Effector memory CD4-positive, alpha-beta T cell (primary cell): ENCODE measurements at regions not wholly inside any gene's neighbourhood (a gene's known extent, or its start where the extent isn't known, plus 50 kb on each side); places are given as distances from the start of the nearest gene placed in this dataset.

Experiments
- DNase-seq, 3 donors: peaks; one replicate each; pipeline ENCODE4 v3.0.0-alpha.2; 2020
- H3K27ac ChIP-seq: 2 replicates; pipeline ENCODE4 v1.7.0; 2013; ENCODE audit warnings: mild to moderate bottlenecking, low read length, moderate library complexity; ENCODE audit not compliant: insufficient read depth, poor library complexity, severe bottlenecking
- H3K27me3 ChIP-seq: replicated peaks from 2 replicates; pipeline ENCODE4 v1.7.0; 2013; ENCODE audit warnings: mild to moderate bottlenecking, low read length; ENCODE audit not compliant: insufficient read depth, control insufficient read depth, poor library complexity, severe bottlenecking
- H3K36me3 ChIP-seq: 2 replicates; pipeline ENCODE4 v1.7.0; 2013; ENCODE audit warnings: mild to moderate bottlenecking, low read length, moderate library complexity; ENCODE audit not compliant: control insufficient read depth, insufficient read depth
- H3K4me1 ChIP-seq: 2 replicates; pipeline ENCODE4 v1.7.0; 2013; ENCODE audit warnings: low read length, mild to moderate bottlenecking; ENCODE audit not compliant: control insufficient read depth, insufficient read depth, poor library complexity, severe bottlenecking
- H3K4me3 ChIP-seq: 2 replicates; pipeline ENCODE4 v1.7.0; 2013; ENCODE audit warnings: low read length, low read depth, mild to moderate bottlenecking; ENCODE audit not compliant: insufficient read depth, poor library complexity, severe bottlenecking
- H3K9me3 ChIP-seq: 2 replicates; pipeline ENCODE4 v1.7.0; 2013; ENCODE audit warnings: mild to moderate bottlenecking, low read length, moderate library complexity; ENCODE audit not compliant: control insufficient read depth

GRCh38 chr11:104830508-104830907 lies 67.8 kb downstream of the CASP12 start:
- H3K4me3 ChIP-seq, result no peak overlapping the region
- H3K27me3 ChIP-seq, result no peaks in the 10 kb centered on the region
- no peak overlapping the region for H3K27ac ChIP-seq
- H3K9me3 ChIP-seq, result no peaks in the 10 kb centered on the region
- no peaks in the 10 kb centered on the region for H3K36me3 ChIP-seq
- no peak for DNase-seq
- no peaks in the 10 kb centered on the region for H3K4me1 ChIP-seq

DNA sequence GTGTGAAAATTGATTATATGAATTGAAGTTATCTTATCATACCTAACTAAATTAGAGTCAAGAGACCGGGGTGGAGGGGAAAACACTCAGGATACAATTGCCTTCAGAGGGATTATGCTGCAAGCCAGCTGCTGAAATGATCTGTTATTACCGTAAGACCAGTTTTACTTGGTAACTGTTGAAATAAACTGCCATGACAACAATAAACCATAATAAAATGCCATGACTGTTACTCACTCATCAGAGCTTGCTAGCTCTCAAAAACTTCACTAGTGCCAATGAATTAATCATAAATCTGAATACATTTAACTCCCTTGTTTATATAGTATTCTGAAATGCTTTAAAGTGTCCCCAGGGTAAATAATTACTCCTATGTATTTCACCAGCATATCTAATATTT lies 68.2 kb downstream of the CASP12 start:
- no peak overlapping the region for H3K4me3 ChIP-seq
- no peaks in the 10 kb centered on the region for H3K9me3 ChIP-seq
- H3K36me3 ChIP-seq, result no peaks in the 10 kb centered on the region
- no peaks in the 10 kb centered on the region for H3K27me3 ChIP-seq
- no peak for DNase-seq
- H3K27ac ChIP-seq, result no peak overlapping the region
- no peaks in the 10 kb centered on the region for H3K4me1 ChIP-seq

- H3K4me1 ChIP-seq, result no peaks in the 10 kb centered on the region
- no peak overlapping the region for H3K27ac ChIP-seq
- no peaks in the 10 kb centered on the region for H3K9me3 ChIP-seq
- H3K36me3 ChIP-seq, result no peaks in the 10 kb centered on the region
- DNase-seq, result no peak
- H3K4me3 ChIP-seq, result no peak overlapping the region
- no peaks in the 10 kb centered on the region for H3K27me3 ChIP-seq
These were observed 71.5 kb downstream of the CASP12 start for GRCh38 chr11:104826772-104827171.

- Histone ChIP-seq H3K9me3 (no peaks in the 10 kb centered on the region), H3K4me3 (no peak overlapping the region), H3K36me3 (no peaks in the 10 kb centered on the region), H3K27ac (no peak overlapping the region), H3K4me1 (no peaks in the 10 kb centered on the region), H3K27me3 (no peaks in the 10 kb centered on the region)
- DNase-seq, result no peak
These were observed 74.6 kb downstream of the CASP12 start for GRCh38 chr11:104823657-104824056.

- no peaks in the 10 kb centered on the region for H3K36me3 ChIP-seq
- no peaks in the 10 kb centered on the region for H3K9me3 ChIP-seq
- H3K4me3 ChIP-seq, result no peak overlapping the region
- no peaks in the 10 kb centered on the region for H3K27me3 ChIP-seq
- no peak overlapping the region for H3K27ac ChIP-seq
- no peak for DNase-seq
- H3K4me1 ChIP-seq, result no peaks in the 10 kb centered on the region
These were observed 77.8 kb downstream of the CASP12 start for GRCh38 chr11:104820431-104820830.

DNA sequence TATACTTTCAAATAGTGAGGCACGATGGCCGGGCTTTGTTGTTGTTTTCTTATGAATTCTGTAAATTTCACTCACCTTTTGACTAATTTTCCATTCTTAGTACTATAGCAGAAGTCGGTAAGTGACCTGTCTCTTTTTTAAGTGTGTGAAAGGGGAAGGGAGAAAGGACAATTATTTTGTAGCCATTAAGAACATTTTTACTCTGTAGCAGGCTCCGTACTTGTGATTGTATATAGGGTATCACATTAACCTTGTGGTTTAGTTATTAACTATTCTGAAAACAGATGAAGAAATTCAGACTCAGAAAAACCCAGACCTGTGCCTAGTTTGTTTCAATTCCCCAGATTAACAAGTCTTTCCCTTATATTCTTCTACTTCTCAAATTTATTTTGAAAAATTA lies 78.7 kb downstream of the CASP12 start:
- H3K4me3 ChIP-seq, result no peak overlapping the region
- no peaks in the 10 kb centered on the region for H3K9me3 ChIP-seq
- no peaks in the 10 kb centered on the region for H3K36me3 ChIP-seq
- H3K27me3 ChIP-seq, result no peaks in the 10 kb centered on the region
- H3K27ac ChIP-seq, result no peak overlapping the region
- DNase-seq, result no peak
- H3K4me1 ChIP-seq, result no peaks in the 10 kb centered on the region

- no peaks in the 10 kb centered on the region for H3K27me3 ChIP-seq
- no peaks in the 10 kb centered on the region for H3K36me3 ChIP-seq
- H3K27ac ChIP-seq, result no peak overlapping the region
- no peaks in the 10 kb centered on the region for H3K9me3 ChIP-seq
- DNase-seq, result no peak
- no peak overlapping the region for H3K4me3 ChIP-seq
- H3K4me1 ChIP-seq, result no peaks in the 10 kb centered on the region
These were observed 79.2 kb downstream of the CASP12 start for GRCh38 chr11:104819107-104819506.

DNA sequence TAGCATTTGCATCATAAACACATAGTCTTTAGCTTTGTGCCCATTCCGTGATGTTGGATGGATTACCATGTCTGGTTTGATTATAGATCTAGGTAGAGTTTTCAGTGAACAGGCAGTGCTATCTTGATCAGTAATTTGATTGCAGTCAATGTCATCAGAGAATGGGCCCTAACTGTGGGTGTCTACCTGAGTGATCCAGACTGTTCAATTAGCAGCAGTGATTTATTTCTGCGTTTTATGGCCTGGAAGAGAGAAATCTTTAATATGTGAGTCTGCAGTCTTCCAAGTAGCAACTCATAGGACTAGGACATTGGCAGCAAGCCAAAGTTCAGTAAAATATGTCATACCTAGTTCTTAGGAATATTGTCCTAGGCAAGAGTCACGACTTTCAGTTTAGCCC lies 80.3 kb downstream of the CASP12 start:
- no peaks in the 10 kb centered on the region for H3K4me1 ChIP-seq
- no peak overlapping the region for H3K4me3 ChIP-seq
- H3K9me3 ChIP-seq, result no peaks in the 10 kb centered on the region
- no peak overlapping the region for H3K27ac ChIP-seq
- H3K36me3 ChIP-seq, result no peaks in the 10 kb centered on the region
- no peak for DNase-seq
- H3K27me3 ChIP-seq, result no peaks in the 10 kb centered on the region

GRCh38 chr11:104813532-104813931 lies 84.7 kb downstream of the CASP12 start:
- DNase-seq, result no peak
- Histone ChIP-seq H3K9me3 (no peaks in the 10 kb centered on the region), H3K36me3 (no peaks in the 10 kb centered on the region), H3K27ac (no peak overlapping the region), H3K4me1 (no peaks in the 10 kb centered on the region), H3K27me3 (no peaks in the 10 kb centered on the region), H3K4me3 (no peak overlapping the region)

DNA sequence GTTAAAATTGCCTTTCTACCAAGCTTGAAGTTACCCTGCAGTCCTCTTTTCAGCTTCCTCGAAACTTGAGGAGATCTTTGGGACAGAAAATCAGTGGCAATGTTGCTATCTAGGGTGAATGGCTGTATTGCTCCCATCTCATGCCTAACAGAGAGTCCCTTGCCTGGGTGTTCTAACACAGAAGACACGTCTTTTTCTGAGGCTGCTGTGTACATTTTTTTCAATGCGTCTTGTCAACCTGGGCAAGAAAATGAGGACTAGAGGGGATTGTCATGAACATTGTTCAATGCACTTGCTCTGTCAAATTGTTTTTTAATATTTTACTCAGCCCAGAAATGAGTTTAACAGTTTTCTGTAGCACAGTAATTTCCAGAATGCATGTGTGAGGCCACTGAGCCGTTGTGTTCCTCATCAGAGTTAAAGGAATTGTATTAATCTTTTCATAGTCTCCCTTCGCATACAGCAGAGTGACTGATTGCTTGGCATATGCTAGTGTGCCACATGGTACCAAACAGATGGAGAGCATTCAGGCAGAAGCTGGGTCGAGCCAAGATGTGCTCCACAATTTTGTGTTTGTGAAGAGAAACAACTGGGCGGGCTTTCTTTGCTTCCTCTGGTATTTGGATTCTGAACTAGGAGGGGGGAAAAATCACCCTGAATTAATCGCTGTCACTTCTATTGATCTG lies 86.0 kb downstream of the CASP12 start:
- Histone ChIP-seq H3K4me3 (no peak overlapping the region), H3K4me1 (no peaks in the 10 kb centered on the region), H3K36me3 (no peaks in the 10 kb centered on the region), H3K27ac (no peak overlapping the region), H3K9me3 (no peaks in the 10 kb centered on the region), H3K27me3 (no peaks in the 10 kb centered on the region)
- no peak for DNase-seq
